ENCODE measurements at regions not wholly inside any gene's neighbourhood (a gene's known extent, or its start where the extent isn't known, plus 50 kb on each side); places are given as distances from the start of the nearest gene placed in this dataset.

DNA sequence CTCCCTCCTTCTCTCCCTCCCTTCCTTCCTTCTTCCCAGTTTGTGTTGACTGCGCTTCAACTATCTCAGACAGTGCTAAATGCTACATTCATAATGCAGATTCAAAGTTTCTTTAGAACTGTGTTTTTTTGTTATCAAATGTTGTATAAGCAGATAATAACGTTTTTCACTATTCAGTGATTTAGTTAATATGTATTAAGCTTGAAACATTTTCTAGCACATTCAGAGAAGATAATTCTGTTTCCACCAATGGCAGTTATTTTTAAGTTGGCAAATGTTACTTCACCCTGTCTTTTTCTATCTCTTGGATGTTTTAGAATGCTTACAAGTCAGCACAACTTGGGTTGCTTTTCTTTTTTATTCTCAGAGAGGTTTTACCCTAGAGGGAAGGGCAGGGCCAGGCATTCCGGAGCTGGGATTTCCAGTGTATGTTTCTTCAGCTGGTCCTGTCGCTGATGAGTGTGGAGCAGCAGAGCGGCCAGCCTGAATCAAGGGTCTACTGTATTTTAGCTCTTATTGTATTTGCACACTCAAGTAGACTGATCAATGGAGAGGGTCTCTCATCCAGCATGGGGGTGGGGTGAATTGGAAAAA is 162.3 kb upstream of the ARHGAP20 start:
- Histone ChIP-seq H3K27ac (no peak overlapping the region), H3K36me3 (no peaks in the 10 kb centered on the region), H3K27me3 (no peaks in the 10 kb centered on the region), H3K4me1 (ENCODE audit: control insufficient read depth in 1 of 2, insufficient read depth in 1 of 2, low read depth in 1 of 2, low read length in 1 of 2) (no peaks in the 10 kb centered on the region), H3K4me3 (ENCODE audit: low read depth in 1 of 2, low read length in 1 of 2) (no peak overlapping the region), H3K9me3 (no peaks in the 10 kb centered on the region)
- TF ChIP-seq, protein P1, sequence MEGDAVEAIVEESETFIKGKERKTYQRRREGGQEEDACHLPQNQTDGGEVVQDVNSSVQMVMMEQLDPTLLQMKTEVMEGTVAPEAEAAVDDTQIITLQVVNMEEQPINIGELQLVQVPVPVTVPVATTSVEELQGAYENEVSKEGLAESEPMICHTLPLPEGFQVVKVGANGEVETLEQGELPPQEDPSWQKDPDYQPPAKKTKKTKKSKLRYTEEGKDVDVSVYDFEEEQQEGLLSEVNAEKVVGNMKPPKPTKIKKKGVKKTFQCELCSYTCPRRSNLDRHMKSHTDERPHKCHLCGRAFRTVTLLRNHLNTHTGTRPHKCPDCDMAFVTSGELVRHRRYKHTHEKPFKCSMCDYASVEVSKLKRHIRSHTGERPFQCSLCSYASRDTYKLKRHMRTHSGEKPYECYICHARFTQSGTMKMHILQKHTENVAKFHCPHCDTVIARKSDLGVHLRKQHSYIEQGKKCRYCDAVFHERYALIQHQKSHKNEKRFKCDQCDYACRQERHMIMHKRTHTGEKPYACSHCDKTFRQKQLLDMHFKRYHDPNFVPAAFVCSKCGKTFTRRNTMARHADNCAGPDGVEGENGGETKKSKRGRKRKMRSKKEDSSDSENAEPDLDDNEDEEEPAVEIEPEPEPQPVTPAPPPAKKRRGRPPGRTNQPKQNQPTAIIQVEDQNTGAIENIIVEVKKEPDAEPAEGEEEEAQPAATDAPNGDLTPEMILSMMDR (IDR thresholded peaks at IDR 0.05) = no peak

- Histone ChIP-seq H3K36me3 (no peaks in the 10 kb centered on the region), H3K9me3 (no peaks in the 10 kb centered on the region), H3K27ac (no peak overlapping the region), H3K27me3 (no peaks in the 10 kb centered on the region), H3K4me1 (ENCODE audit: control insufficient read depth in 1 of 2, insufficient read depth in 1 of 2, low read depth in 1 of 2, low read length in 1 of 2) (no peaks in the 10 kb centered on the region), H3K4me3 (ENCODE audit: low read depth in 1 of 2, low read length in 1 of 2) (no peak overlapping the region)
- TF ChIP-seq, protein P1 (IDR thresholded peaks at IDR 0.05) = no peak
These were observed 161.7 kb upstream of the ARHGAP20 start for GRCh38 chr11:110873975-110874374.

DNA sequence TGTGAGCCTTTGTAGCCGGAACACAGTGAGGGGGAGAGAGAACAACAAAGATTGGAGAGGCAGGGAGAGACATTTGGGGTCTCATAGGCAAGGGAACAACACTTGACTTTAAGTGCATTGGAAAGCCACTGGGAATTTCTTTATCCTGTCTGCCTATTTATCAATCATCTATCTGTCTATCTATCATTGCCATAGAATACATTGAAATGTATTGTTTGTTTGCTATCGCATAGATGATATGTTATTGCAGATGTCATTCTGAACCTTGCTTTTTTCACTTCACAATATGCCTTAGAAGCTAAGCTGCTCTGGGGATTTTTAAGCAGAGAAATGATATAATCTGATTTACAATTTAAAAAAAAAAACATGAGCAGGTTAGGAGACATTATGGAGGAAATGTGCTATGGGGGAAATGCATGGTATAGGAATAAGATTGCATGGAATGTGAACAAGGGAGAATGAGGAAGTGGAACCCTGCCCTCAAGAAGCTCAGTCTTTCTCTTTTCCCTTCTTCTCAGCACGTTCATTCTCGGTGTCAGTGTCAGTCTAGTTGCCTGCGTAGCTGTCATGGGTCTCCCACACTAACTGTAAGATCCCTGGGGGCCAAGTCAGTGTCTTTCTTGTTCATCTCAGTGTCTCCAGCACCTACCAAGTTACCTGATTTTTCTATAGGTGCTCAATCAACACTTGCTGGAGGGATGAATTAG is 158.7 kb upstream of the ARHGAP20 start:
- H3K36me3 ChIP-seq = no peaks in the 10 kb centered on the region

DNA sequence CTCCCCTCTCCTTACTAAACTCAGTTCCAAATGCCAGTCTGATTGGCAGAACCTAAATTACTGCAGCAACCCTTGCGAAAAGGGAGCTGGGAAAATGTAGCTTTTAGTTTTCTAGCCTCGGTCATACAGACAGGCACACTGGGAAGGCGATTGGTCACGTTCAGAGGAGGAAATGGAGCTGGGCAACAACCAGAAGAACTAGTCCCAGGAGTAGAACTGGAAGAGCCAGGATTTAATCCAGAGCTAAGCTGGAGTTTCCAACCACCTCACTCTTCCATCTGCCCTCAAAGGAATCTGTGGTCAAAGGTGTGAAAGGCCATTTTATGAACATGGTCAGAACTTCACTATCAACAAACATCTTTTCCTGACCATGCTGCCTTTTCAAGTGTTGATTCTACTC is 155.7 kb upstream of the ARHGAP20 start:
- Histone ChIP-seq H3K9me3 (no peaks in the 10 kb centered on the region), H3K4me3 (ENCODE audit: low read depth in 1 of 2, low read length in 1 of 2) (no peak overlapping the region), H3K27ac (no peak overlapping the region), H3K36me3 (no peaks in the 10 kb centered on the region), H3K4me1 (ENCODE audit: control insufficient read depth in 1 of 2, insufficient read depth in 1 of 2, low read depth in 1 of 2, low read length in 1 of 2) (no peaks in the 10 kb centered on the region), H3K27me3 (no peaks in the 10 kb centered on the region)
- TF ChIP-seq, protein P1 (IDR thresholded peaks at IDR 0.05) = no peak

More for the DNA sequence above, 158.7 kb upstream of the ARHGAP20 start:
- Histone ChIP-seq H3K4me3 (ENCODE audit: low read depth in 1 of 2, low read length in 1 of 2) (no peak overlapping the region), H3K9me3 (no peaks in the 10 kb centered on the region), H3K27ac (no peak overlapping the region), H3K27me3 (no peaks in the 10 kb centered on the region), H3K4me1 (ENCODE audit: control insufficient read depth in 1 of 2, insufficient read depth in 1 of 2, low read depth in 1 of 2, low read length in 1 of 2) (no peaks in the 10 kb centered on the region)
- TF ChIP-seq, protein P1 (IDR thresholded peaks at IDR 0.05) = no peak

DNA sequence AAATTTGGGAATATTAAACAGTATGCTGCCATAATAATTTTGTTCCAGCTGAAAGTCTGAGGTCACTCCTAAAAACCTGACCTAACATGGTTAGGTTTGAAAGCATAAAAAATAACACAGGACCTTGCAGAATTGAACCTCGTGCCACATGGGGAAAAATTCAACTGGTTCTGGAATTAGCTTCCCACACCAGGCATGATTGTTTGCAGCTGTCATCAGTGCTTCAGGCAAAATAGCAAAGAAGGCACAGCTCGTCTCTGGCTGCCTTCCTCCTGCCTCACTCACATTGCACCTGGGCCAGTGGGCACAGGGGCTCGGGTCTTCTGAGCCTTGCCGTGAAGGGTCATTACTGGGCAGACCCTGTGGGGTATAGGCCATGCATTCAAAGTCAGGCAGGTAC is 153.8 kb upstream of the ARHGAP20 start:
- TF ChIP-seq, protein P1 (IDR thresholded peaks at IDR 0.05) = no peak
- H3K4me1 ChIP-seq (ENCODE audit: control insufficient read depth in 1 of 2, insufficient read depth in 1 of 2, low read depth in 1 of 2, low read length in 1 of 2) = no peaks in the 10 kb centered on the region

More for the DNA sequence above, 153.8 kb upstream of the ARHGAP20 start:
- H3K9me3 ChIP-seq = no peaks in the 10 kb centered on the region
- H3K27ac ChIP-seq = no peak overlapping the region
- no peaks in the 10 kb centered on the region for H3K27me3 ChIP-seq
- no peak overlapping the region for H3K4me3 ChIP-seq (ENCODE audit: low read depth in 1 of 2, low read length in 1 of 2)
- no peaks in the 10 kb centered on the region for H3K36me3 ChIP-seq
